MM.1S (cell line): ENCODE measurements at regions not wholly inside any gene's neighbourhood (a gene's known extent, or its start where the extent isn't known, plus 50 kb on each side); places are given as distances from the start of the nearest gene placed in this dataset.
"Not testable (repeated sequence)": the region's sequence is repeated elsewhere in the genome, so short reads cannot be mapped to it uniquely, and the experiment has no call there.

Experiments used
- DNase-seq: peaks from one replicate; pipeline ENCODE4 v3.0.0-alpha.2; 2015
- H2AFZ ChIP-seq: fragments of 300-600 bp; sonication (generic); 2 replicates; pipeline ENCODE4 v1.6.0; 2016; ENCODE audit warnings: antibody characterized with exemption, low read length
- H3F3A ChIP-seq: fragments of 300-600 bp; sonication (generic); 2 replicates; pipeline ENCODE4 v1.6.1; 2016; ENCODE audit warnings: mild to moderate bottlenecking, antibody characterized with exemption, low read length, moderate library complexity, mixed read lengths; ENCODE audit not compliant: insufficient read depth
- H3K27ac ChIP-seq: fragments of 300-600 bp; sonication (generic); 2 replicates; pipeline ENCODE4 v1.5.1; 2016; ENCODE audit warnings: mild to moderate bottlenecking, low read length
- H3K27me3 ChIP-seq: fragments of 300-600 bp; sonication (generic); replicated peaks from 2 replicates; pipeline ENCODE4 v1.6.0; 2016; ENCODE audit warnings: low read length; ENCODE audit not compliant: insufficient read depth
- H3K36me3 ChIP-seq: fragments of 300-600 bp; sonication (generic); replicated peaks from 2 replicates; pipeline ENCODE4 v1.6.1; 2016; ENCODE audit warnings: mild to moderate bottlenecking, low read length, mixed read lengths; ENCODE audit not compliant: insufficient read depth
- H3K4me1 ChIP-seq: fragments of 300-600 bp; sonication (generic); 2 replicates; pipeline ENCODE4 v1.6.1; 2016; ENCODE audit warnings: low read length, mixed read lengths
- H3K4me2 ChIP-seq: fragments of 300-600 bp; sonication (generic); 2 replicates; pipeline ENCODE4 v1.6.0; 2016; ENCODE audit warnings: low read depth, low read length
- H3K4me3 ChIP-seq: fragments of 300-600 bp; sonication (generic); 2 replicates; pipeline ENCODE4 v1.5.1; 2016; ENCODE audit warnings: low read length, mixed read lengths
- H3K79me2 ChIP-seq: fragments of 300-600 bp; sonication (generic); 2 replicates; pipeline ENCODE4 v1.6.1; 2016; ENCODE audit warnings: mixed run types, low read length, mixed read lengths
- H3K9ac ChIP-seq: fragments of 300-600 bp; sonication (generic); 2 replicates; pipeline ENCODE4 v1.6.1; 2016; ENCODE audit warnings: low read length, mixed read lengths
- H3K9me2 ChIP-seq: fragments of 300-600 bp; sonication (generic); replicated peaks from 2 replicates; pipeline ENCODE4 v1.6.1; 2016; ENCODE audit warnings: mild to moderate bottlenecking, low read length, mixed read lengths; ENCODE audit not compliant: insufficient read depth
- H3K9me3 ChIP-seq: fragments of 300-600 bp; sonication (generic); replicated peaks from 2 replicates; pipeline ENCODE4 v1.6.1; 2016; ENCODE audit warnings: mild to moderate bottlenecking, low read length, mixed read lengths; ENCODE audit not compliant: insufficient read depth
- H4K20me1 ChIP-seq: fragments of 300-600 bp; sonication (generic); 2 replicates; pipeline ENCODE4 v1.6.1; 2016; ENCODE audit warnings: mild to moderate bottlenecking, low read length, moderate library complexity, mixed read lengths; ENCODE audit not compliant: insufficient read depth
- CTCF ChIP-seq: fragments of 300-600 bp; sonication (generic); IDR thresholded peaks from 2 replicates; pipeline ENCODE4 v1.5.1; 2016; ENCODE audit warnings: antibody characterized with exemption, low read length, mixed read lengths
- EZH2 ChIP-seq: fragments of 300-600 bp; sonication (generic); optimal IDR thresholded peaks from 2 replicates; pipeline ENCODE3; 2017; ENCODE audit warnings: low read depth, mild to moderate bottlenecking, antibody characterized with exemption, low read length, mixed read lengths
- EZH2phosphoT487 ChIP-seq: fragments of 300-600 bp; sonication (generic); IDR thresholded peaks from 2 replicates; pipeline ENCODE4 v1.6.1; 2018; ENCODE audit warnings: antibody characterized with exemption, low read length

- Histone ChIP-seq H3K9me2 (no peaks in the 10 kb centered on the region), H3K79me2 (no peaks in the 10 kb centered on the region)
Observed at GRCh38 chr2:172262486-172262885, 159.8 kb upstream of the DLX2 start.

GRCh38 chr2:172264820-172265219 is 162.1 kb upstream of the DLX2 start:
- H3K4me1 ChIP-seq, H3K4me2 ChIP-seq, H3K9me2 ChIP-seq, H3K9me3 ChIP-seq, DNase-seq, H3K4me3 ChIP-seq, H2AFZ ChIP-seq, H3K27ac ChIP-seq, H3K9ac ChIP-seq, H3K36me3 ChIP-seq, H3K79me2 ChIP-seq, H4K20me1 ChIP-seq, H3K27me3 ChIP-seq, H3F3A ChIP-seq: not testable (repeated sequence)

More at GRCh38 chr2:172262486-172262885, 159.8 kb upstream of the DLX2 start:
- H3K4me3 ChIP-seq, result no peak overlapping the region
- H3K27me3 ChIP-seq, result no peaks in the 10 kb centered on the region
- no peaks in the 10 kb centered on the region for H3K4me1 ChIP-seq
- no peaks in the 10 kb centered on the region for H3F3A ChIP-seq
- no peaks in the 10 kb centered on the region for H3K36me3 ChIP-seq
- H3K9me3 ChIP-seq, result no peaks in the 10 kb centered on the region
- H3K27ac ChIP-seq, result no peak overlapping the region
- DNase-seq, result no peak
- no peak overlapping the region for H3K9ac ChIP-seq
- no peaks in the 10 kb centered on the region for H4K20me1 ChIP-seq
- no peak overlapping the region for H3K4me2 ChIP-seq
- H2AFZ ChIP-seq, result no peak overlapping the region
- TF ChIP-seq EZH2 (no peak), EZH2phosphoT487 (no peak), CTCF (no peak)

- not testable (repeated sequence) for H3K9me3 ChIP-seq, H3K27ac ChIP-seq, H3K4me1 ChIP-seq, DNase-seq, H3K9ac ChIP-seq, H3K9me2 ChIP-seq, H3K27me3 ChIP-seq, H3K4me3 ChIP-seq, H2AFZ ChIP-seq, H3K4me2 ChIP-seq, H3K36me3 ChIP-seq, H3K79me2 ChIP-seq, H4K20me1 ChIP-seq, H3F3A ChIP-seq
Observed at GRCh38 chr2:172269507-172270244, 157.7 kb upstream of the ITGA6 start.

GRCh38 chr2:172270278-172271079 is 156.9 kb upstream of the ITGA6 start:
- H3K4me1 ChIP-seq, result no peaks in the 10 kb centered on the region
- no peak for DNase-seq
- H3K9ac ChIP-seq, result no peak overlapping the region
- no peaks in the 10 kb centered on the region for H3K79me2 ChIP-seq
- H3K27me3 ChIP-seq, result no peaks in the 10 kb centered on the region
- H4K20me1 ChIP-seq, result no peaks in the 10 kb centered on the region
- no peak overlapping the region for H2AFZ ChIP-seq
- no peak for TF ChIP-seq EZH2
- no peak for TF ChIP-seq EZH2phosphoT487
- TF ChIP-seq CTCF, result no peak
- H3K4me3 ChIP-seq, result no peak overlapping the region
- no peaks in the 10 kb centered on the region for H3K9me3 ChIP-seq
- H3K4me2 ChIP-seq, result no peak overlapping the region
- no peaks in the 10 kb centered on the region for H3K9me2 ChIP-seq
- no peak overlapping the region for H3K27ac ChIP-seq
- no peaks in the 10 kb centered on the region for H3F3A ChIP-seq
- H3K36me3 ChIP-seq, result no peaks in the 10 kb centered on the region
